GM12878 (cell line): ENCODE measurements at regions not wholly inside any gene's neighbourhood (a gene's known extent, or its start where the extent isn't known, plus 50 kb on each side); places are given as distances from the start of the nearest gene placed in this dataset.

ENCODE experiments used
- CHD2 ChIP-seq: IDR thresholded peaks from 2 replicates; pipeline ENCODE4 v1.6.1; 2011; ENCODE audit warnings: low read depth, low read length, improper control_type of control experiment, borderline replicate concordance
- HDGF ChIP-seq: fragments of 450-650 bp; IDR thresholded peaks from 2 replicates; pipeline ENCODE4 v1.6.1; 2016; ENCODE audit warnings: antibody characterized with exemption
- IKZF1 ChIP-seq: fragments of 450-650 bp; conservative IDR thresholded peaks from 2 replicates; pipeline ENCODE4 v1.6.1; 2017; ENCODE audit warnings: antibody characterized with exemption, mild to moderate bottlenecking
- MYB ChIP-seq: fragments of 150-350 bp; IDR thresholded peaks from 2 replicates; pipeline ENCODE4 v1.6.1; 2014; ENCODE audit warnings: mild to moderate bottlenecking, low read depth, low read length, borderline replicate concordance
- NFYB ChIP-seq: IDR thresholded peaks from 2 replicates; pipeline ENCODE4 v1.6.1; 2011; ENCODE audit warnings: low read depth, mild to moderate bottlenecking, low read length, improper control_type of control experiment, moderate library complexity; ENCODE audit not compliant: insufficient read depth
- RCOR1 ChIP-seq: conservative IDR thresholded peaks from 2 replicates; pipeline ENCODE4 v1.6.1; 2012; ENCODE audit warnings: low read depth, low read length, improper control_type of control experiment
- TF ChIP-seq, protein P1 (sequence below): fragments of 450-650 bp; IDR thresholded peaks from 2 replicates; pipeline ENCODE4 v1.6.1; 2017; ENCODE audit warnings: mild to moderate bottlenecking, moderate library complexity
- TF ChIP-seq, protein P2 (sequence below): fragments of 450-650 bp; IDR thresholded peaks from 2 replicates; pipeline ENCODE4 v1.6.1; 2017; ENCODE audit warnings: antibody characterized with exemption, mild to moderate bottlenecking, moderate library complexity

DNA sequence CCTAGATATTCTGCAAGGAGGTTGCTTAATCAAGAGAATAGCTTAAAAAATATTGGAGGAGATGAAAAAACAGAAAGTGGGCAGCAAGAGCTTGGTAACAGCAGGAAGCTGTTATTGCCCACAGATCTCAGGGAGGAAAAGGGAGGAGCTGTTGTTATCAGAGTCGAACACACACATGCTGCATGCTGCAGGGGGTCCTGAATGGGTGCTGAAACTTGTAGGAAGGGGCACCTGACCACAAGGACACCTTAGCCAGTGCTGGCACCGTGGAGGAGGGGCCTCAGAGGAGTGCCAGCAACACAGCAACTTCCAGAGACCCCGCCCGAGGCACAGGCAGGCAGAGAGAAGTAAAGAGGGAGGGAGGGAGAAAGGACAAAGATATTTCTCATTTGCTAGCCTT lies 332.9 kb downstream of the SOCS6 start (continued):
- TF ChIP-seq, protein P1, sequence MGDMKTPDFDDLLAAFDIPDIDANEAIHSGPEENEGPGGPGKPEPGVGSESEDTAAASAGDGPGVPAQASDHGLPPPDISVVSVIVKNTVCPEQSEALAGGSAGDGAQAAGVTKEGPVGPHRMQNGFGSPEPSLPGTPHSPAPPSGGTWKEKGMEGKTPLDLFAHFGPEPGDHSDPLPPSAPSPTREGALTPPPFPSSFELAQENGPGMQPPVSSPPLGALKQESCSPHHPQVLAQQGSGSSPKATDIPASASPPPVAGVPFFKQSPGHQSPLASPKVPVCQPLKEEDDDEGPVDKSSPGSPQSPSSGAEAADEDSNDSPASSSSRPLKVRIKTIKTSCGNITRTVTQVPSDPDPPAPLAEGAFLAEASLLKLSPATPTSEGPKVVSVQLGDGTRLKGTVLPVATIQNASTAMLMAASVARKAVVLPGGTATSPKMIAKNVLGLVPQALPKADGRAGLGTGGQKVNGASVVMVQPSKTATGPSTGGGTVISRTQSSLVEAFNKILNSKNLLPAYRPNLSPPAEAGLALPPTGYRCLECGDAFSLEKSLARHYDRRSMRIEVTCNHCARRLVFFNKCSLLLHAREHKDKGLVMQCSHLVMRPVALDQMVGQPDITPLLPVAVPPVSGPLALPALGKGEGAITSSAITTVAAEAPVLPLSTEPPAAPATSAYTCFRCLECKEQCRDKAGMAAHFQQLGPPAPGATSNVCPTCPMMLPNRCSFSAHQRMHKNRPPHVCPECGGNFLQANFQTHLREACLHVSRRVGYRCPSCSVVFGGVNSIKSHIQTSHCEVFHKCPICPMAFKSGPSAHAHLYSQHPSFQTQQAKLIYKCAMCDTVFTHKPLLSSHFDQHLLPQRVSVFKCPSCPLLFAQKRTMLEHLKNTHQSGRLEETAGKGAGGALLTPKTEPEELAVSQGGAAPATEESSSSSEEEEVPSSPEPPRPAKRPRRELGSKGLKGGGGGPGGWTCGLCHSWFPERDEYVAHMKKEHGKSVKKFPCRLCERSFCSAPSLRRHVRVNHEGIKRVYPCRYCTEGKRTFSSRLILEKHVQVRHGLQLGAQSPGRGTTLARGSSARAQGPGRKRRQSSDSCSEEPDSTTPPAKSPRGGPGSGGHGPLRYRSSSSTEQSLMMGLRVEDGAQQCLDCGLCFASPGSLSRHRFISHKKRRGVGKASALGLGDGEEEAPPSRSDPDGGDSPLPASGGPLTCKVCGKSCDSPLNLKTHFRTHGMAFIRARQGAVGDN: no peak
- TF ChIP-seq RCOR1 (no peak), NFYB (no peak), CHD2 (no peak), MYB (no peak), HDGF (no peak), IKZF1 (no peak)
- TF ChIP-seq, protein P2, sequence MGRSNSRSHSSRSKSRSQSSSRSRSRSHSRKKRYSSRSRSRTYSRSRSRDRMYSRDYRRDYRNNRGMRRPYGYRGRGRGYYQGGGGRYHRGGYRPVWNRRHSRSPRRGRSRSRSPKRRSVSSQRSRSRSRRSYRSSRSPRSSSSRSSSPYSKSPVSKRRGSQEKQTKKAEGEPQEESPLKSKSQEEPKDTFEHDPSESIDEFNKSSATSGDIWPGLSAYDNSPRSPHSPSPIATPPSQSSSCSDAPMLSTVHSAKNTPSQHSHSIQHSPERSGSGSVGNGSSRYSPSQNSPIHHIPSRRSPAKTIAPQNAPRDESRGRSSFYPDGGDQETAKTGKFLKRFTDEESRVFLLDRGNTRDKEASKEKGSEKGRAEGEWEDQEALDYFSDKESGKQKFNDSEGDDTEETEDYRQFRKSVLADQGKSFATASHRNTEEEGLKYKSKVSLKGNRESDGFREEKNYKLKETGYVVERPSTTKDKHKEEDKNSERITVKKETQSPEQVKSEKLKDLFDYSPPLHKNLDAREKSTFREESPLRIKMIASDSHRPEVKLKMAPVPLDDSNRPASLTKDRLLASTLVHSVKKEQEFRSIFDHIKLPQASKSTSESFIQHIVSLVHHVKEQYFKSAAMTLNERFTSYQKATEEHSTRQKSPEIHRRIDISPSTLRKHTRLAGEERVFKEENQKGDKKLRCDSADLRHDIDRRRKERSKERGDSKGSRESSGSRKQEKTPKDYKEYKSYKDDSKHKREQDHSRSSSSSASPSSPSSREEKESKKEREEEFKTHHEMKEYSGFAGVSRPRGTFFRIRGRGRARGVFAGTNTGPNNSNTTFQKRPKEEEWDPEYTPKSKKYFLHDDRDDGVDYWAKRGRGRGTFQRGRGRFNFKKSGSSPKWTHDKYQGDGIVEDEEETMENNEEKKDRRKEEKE: no peak
